PC-3 (cell line): ENCODE measurements at regions not wholly inside any gene's neighbourhood (a gene's known extent, or its start where the extent isn't known, plus 50 kb on each side); places are given as distances from the start of the nearest gene placed in this dataset.

Source experiments
- CTCF ChIP-seq: fragments of 300-600 bp; sonication (generic); conservative IDR thresholded peaks from 2 replicates; pipeline ENCODE4 v1.5.1; 2017; ENCODE audit warnings: antibody characterized with exemption, low read depth, mild to moderate bottlenecking, low read length
- EZH2 ChIP-seq: fragments of 300-600 bp; sonication (generic); IDR thresholded peaks from one replicate; pipeline ENCODE4 v1.6.1; 2017; ENCODE audit warnings: antibody characterized with exemption, mild to moderate bottlenecking, low read length; ENCODE audit not compliant: unreplicated experiment

GRCh38 chr4:107276052-107276451 lies 239.9 kb upstream of the DKK2 start:
- TF ChIP-seq CTCF: no peak
- TF ChIP-seq EZH2: no peak
